ENCODE measurements at regions not wholly inside any gene's neighbourhood (a gene's known extent, or its start where the extent isn't known, plus 50 kb on each side); places are given as distances from the start of the nearest gene placed in this dataset.

GRCh38 chr5:30908356-30908755 lies 285.1 kb upstream of the CDH6 start:
- WGBS (ENCODE audit: extremely low coverage, insufficient read length, low lambda C conversion rate) = no CpG with 5 or more reads among the region's 3 CpGs
- DNase-seq = peak; percentile 28
- no peak for TF ChIP-seq CTCF (conservative IDR thresholded peaks at IDR 0.05)

More at GRCh38 chr5:30908356-30908755, 285.1 kb upstream of the CDH6 start:
- Histone ChIP-seq H4K8ac (replicated peaks; ENCODE audit: insufficient read length, low read depth, low read length) (no peak overlapping the region), H3K4me2 (ENCODE audit: insufficient read depth, insufficient read length, low read length) (no peak overlapping the region), H4K20me1 (ENCODE audit: control insufficient read depth, insufficient read depth, insufficient read length) (no peaks in the 10 kb centered on the region), H3K23me2 (ENCODE audit: insufficient read length, low read depth, low read length, poor library complexity, severe bottlenecking) (no peaks in the 10 kb centered on the region), H4K91ac (ENCODE audit: insufficient read length, low read depth, low read length) (no peak overlapping the region), H4K5ac (ENCODE audit: insufficient read length, low read depth, low read length) (no peak overlapping the region), H3K27me3 (ENCODE audit: insufficient read depth, low read length) (no peaks in the 10 kb centered on the region), H2BK5ac (ENCODE audit: insufficient read length, low read length) (no peak overlapping the region), H3K9ac (ENCODE audit: extremely low read depth, insufficient read length, low read length) (no peak overlapping the region), H2BK120ac (ENCODE audit: low read depth, low read length, poor library complexity, severe bottlenecking) (no peak overlapping the region), H2BK12ac (ENCODE audit: insufficient read length, low read depth, low read length) (no peak overlapping the region), H3K14ac (ENCODE audit: insufficient read depth, low read length) (no peak overlapping the region), H3K79me1 (ENCODE audit: insufficient read depth, low read depth, low read length, poor library complexity, severe bottlenecking) (no peaks in the 10 kb centered on the region), H3K9me3 (ENCODE audit: control insufficient read depth, low read depth, low read length) (no peaks in the 10 kb centered on the region), H3K4ac (ENCODE audit: low read depth, low read length) (no peak overlapping the region), H2BK15ac (ENCODE audit: low read depth, low read length) (no peak overlapping the region), H2AFZ (ENCODE audit: low read length) (no peak overlapping the region), H3K23ac (ENCODE audit: insufficient read length, low read depth, low read length) (no peak overlapping the region), H3T11ph (ENCODE audit: low read length) (no peak overlapping the region), H3K4me1 (ENCODE audit: insufficient read depth, low read length) (no peaks in the 10 kb centered on the region), H2AK5ac (ENCODE audit: insufficient read length, low read length) (no peak overlapping the region), H3K79me2 (ENCODE audit: insufficient read depth, low read length) (no peaks in the 10 kb centered on the region), H3K27ac (ENCODE audit: insufficient read length, low read depth, low read length) (no peak overlapping the region), H3K56ac (ENCODE audit: insufficient read length, low read depth, low read length) (no peak overlapping the region), H2BK20ac (ENCODE audit: low read depth, low read length, poor library complexity, severe bottlenecking) (no peak overlapping the region), H3K18ac (ENCODE audit: insufficient read length, low read depth, low read length) (no peak overlapping the region)
- Mint-ChIP-seq H3K27ac (no peak overlapping the region), H3K4me3 (no peak overlapping the region), H3K4me1 (no peaks in the 10 kb centered on the region), H3K36me3 (ENCODE audit: insufficient read depth in 1 of 3, low read depth in 3 of 3) (no peaks in the 10 kb centered on the region; a peak in 3 of 7 replicates), H3K27me3 (ENCODE audit: low read depth) (no peaks in the 10 kb centered on the region), H3K9me3 (peaks cover 0 to 6% of the 10 kb centered on the region in 2 experiments; a peak in 2 of 5 replicates)

Data from H9 (cell line).